Muscle of arm (tissue), 1 donor: ENCODE measurements at regions not wholly inside any gene's neighbourhood (a gene's known extent, or its start where the extent isn't known, plus 50 kb on each side); places are given as distances from the start of the nearest gene placed in this dataset.

Source experiments
- DNase-seq: peaks from one replicate; pipeline ENCODE4 v3.0.0-alpha.2; 2013

DNA sequence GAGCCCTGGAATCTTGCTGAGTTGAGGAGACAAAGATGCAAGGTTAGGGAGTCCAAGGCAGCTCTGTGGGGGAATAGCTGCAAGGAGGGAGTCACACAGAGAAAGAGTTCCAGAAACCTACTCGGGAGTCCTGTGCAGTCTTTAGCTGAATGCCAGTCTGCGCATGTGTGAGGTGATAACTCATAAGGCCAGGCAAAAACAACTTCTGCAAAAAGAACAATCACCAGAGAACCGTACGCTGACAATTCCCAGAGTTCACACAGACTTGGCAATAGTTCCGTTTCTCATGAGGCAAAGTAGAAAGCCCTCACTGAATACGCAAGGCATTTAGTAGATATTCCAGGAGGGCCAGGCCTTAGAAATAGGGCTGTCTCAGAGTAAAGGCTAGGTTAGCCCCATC is 135.2 kb upstream of the TAB2 start:
- no peak for DNase-seq

DNA sequence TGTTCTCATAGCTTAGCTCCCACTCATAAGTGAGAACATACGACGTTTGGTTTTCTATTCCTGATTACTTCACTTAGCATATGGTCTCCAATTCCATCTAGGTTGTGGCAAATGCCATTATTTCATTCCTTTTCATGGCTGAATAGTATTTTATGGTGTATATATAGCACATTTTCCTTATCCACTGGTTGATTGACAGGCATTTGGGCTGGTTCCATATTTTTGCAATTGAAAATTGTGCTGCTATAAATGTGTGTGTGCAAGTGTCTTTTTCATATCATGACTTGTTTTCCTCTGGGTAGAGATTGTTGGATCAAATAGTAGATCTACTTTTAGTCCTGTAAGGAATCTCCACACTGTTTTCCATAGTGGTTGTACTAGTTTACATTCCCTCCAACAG is 133.0 kb upstream of the TAB2 start:
- DNase-seq = no peak

DNA sequence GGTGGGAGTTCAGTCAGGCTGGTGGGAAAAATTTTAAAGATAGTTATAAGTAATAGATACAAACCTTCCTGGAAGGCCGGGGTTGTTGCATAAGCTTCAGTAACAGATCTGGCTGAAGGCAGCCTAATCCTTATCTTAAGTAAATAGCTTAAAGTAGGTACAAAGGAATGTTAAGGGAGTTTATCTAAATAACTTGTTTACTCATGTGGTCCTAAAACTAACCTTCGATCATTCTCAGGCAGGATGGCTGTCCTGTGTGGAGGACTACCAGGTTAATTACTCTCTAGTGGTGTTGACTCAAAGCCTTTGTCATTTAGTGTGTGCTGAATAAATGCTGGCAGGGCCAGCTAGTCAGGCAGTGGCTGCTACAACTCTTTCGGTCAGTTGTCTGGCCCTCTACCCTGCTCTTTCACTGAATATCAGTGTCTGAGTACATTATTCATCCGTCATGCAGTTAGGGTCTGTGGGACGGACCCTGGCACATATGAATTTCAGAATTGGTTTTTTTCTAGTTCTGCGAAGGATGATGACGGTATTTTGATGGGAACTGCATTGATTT is 131.6 kb upstream of the TAB2 start:
- no peak for DNase-seq

DNA sequence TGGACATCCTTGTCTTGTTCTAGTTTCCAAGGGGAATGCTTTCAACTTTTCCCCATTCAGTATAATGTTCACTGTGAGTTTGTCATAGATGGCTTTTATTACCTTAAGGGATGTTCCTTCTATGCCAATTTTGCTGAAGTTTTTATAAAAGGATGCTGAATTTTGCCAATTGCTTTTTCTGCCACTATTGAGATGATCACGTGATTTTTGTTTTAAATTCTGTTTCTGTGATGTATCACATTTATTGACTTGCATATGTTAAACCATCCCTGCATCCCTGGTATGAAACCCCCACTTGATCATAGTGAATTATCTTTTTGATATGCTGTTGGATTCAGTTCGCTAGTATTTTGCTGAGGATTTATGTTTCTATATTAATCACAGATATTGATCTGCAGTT is 130.6 kb upstream of the TAB2 start:
- DNase-seq = no peak

DNA sequence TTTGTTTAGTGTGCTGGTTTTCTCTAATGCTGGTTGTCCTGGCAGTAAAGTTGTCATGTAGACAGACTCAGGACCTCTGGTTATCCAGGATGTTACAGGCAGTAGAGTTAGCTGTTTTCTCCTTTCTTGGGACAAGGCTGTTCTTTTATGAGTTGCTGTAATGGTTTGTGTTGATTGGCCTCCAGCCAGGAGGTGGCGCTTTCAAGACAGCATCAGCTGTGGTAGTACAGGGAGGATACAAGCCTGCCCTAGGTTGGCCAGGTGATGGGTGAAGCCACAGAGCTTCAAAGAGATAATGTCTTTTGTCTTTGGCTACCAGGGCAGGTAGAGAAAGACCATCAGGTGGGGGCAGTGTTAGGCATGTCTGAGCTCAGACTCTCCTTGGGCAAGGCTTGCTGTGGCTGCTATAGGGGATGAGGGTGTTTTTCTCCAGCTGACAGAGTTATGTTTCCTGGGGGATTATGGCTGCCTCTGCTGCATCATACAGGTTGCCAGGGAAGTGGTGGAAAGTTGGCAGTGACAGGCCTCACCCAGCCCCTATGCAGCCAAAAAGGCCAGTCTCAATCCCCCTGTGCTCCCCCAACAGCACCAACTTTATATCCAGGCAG is 127.2 kb upstream of the TAB2 start:
- no peak for DNase-seq

DNA sequence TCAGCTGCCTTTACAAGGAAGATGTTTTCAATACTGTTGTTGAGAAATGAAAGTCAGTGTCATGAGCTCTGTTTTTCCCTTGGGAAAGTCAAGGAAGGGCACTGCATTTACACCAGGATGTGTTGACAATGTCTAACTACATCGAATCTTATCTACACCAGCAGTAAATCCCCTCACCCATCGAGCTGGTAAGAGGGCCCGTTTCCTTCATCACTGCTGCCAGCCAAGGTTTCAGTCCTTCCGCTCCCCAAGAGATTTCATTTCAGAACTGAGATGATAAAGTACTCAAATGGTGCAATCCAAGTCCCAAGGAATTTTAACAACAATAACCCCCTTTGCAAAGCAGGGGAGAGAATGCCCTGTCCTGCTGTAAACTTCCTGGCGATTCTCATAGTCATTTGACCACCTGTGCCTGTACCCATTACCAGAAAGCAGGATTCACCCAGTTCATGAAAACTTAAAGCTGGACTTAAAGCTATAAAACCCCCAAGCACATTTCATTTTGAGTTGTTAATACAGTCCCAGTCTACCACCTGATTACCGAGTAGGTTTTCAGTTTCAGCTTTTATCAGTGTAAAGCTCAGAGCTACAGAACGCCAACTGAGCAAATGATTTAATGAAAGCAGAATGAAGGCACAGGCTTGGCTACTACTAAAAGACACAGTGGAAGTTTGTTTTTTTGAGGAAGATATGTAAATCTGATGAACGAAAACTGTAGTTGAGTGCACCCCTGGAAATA is 122.5 kb upstream of the TAB2 start:
- DNase-seq = no peak

DNA sequence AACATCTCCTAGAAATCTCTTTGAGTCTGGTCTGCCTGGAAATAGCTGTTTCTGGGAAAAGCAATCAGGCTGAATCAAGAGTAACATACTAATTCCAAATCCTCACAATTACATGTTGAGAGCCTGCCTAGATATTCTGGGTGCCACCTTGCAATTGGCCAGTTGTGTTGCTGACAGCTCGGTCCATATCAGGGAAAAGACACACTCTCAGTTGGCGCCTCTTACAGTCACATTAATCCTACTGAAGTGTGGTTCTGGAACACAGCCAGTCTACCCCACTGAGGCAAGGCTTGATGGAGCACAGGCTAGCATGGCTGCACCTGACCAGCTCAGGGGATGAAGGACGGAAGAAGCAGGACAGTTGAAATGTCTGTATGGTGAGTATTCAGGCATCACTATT is 121.4 kb upstream of the TAB2 start:
- no peak for DNase-seq

DNA sequence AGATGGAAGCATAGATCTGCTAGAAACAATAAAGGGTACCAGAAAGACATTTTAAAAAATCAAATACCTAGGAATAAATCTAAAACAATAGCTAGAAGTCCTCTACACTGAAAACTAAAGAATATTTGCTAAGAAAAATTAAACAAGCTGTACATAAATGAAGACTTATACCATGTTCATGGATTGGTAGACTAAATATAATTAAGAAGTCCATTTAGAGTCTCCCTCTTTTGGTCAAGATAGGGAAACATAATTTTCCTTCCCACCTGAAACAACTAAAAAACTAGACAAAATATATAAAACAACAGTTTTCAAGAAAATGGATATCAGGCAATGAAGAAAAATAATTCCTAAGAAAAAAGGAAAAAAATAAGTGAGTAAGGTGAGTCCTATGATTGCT is 120.0 kb upstream of the TAB2 start:
- DNase-seq = no peak

DNA sequence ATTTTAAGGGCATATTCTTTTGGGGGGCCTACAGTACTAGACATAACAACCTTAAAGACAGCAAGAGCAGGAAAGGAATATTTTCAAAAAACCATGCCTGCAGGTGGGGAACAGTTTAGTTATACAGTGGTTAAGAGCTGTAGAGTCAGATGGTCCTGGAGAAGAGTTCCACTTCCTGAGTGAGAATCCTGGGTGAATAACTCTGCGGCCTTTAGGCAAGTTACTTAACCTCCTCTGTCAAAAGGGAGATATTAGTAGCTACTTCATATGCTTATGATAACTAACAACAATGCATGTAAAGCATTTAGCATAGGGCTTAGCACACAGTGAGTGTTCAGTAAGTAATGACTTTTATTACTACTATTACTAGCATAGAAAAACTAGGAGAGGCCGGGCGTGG is 119.2 kb upstream of the TAB2 start:
- DNase-seq = no peak

DNA sequence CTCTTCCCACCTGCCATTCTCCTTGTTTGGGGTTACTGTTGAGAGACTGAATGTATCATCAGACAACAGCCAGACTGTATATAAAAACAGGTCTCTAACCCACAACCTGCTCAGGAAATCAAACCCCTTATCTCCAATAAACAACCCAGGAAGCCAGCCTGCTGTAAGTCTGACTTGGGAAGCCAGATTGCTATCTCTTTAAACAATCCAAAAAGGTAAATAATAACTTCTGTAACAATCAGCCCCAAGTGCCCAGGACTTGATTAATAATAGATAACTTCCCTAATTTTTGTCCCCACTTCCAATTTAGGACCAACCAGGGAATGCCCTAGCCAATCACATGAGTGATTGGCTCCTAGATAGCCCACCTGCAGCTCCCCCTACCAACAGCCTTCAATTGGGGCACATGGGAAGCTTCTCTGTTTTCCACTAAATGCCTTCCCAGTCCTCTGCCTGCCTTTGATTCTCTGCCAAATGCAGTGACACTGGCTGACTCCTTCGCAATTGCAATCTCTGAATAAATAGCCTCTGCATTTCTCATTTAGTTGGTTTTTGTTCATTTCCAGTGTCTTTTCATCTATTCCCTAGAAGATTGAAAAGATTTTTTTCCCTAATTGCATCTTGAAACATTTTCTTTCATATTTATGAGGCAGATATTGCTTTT is 117.1 kb upstream of the TAB2 start:
- DNase-seq = no peak

DNA sequence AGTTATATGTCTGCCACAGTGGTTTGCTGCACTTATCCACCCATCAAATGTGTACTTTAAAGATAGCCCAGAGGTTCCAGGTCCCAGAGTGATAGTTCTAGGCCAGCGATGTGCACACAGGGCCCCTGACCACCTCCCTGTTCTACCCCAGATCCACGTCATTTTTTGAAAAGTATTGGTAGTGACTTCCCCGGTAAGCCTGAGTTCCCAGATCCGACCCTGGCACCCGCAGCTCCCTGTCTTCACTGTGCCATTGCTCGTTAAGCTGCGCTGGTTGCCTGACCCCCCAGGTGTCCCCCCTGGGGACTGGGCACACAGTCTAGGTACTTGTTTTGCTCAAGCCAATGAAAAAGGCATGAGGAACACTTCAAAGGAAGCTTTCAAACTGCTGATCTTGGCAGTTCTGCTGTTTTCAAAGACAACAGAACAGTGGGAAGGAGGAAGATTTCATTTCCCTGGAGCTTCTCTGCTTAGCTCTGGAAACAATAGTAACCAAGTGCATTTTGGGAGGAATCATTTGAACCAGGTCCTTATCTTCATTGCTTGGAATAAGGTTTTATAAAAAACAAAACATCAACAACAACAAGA is 116.3 kb upstream of the TAB2 start:
- DNase-seq = no peak

DNA sequence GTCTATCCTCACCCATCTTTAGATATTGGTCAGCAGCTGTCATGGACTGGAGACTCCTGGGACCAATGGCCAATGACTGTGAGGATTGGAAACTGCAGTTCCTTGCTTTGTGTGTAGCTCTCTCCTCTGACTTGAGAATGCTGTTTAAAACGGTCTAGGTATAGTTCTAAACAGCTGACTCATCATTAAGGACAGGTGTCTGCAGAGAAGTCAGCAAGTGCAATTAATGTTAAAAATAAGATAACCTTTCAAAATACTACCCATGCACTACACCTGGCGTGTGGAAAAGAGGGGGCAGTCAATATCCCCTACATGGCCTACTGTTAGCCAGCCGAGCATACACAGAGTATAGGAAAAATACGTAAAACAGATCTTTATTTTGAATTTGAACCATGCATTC is 115.4 kb upstream of the TAB2 start:
- no peak for DNase-seq

DNA sequence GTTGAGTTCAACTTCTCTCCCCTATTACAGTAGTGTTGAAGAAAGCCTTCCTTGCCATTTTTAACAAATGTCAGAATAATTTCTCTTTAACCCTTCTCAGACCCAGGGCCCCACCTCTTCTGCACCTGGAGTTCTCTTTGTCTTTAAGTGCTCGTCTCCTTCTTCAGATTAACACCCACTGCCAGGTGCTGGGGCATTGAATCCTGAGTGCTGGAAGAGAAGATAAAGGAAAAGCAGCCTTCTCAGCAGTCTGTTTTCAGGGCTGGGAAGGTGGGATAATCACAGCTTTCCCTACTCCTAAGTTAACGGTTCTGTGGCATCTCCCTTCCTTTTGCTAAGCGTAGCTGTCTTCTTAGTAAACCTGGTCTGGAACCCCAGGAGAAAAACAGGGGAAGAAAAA is 114.6 kb upstream of the TAB2 start:
- DNase-seq = no peak

DNA sequence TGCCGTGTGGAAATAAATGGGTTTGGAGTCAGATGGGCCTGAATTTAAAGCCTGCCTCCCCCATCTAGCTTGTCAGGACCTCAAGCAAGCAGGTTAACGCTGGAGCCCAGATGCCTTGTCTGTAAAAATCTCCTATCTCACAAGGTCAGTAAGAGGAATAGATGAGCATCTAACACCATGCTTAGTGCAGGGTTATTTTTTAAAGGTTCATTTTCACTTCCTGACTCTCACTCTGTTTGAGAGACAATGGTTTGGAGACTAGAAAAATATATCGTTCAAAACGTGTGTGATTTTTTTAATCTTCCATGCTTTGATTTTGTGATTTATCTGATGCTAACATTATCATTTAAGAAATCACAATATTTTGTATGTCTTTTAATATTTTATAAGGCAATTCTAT is 114.0 kb upstream of the TAB2 start:
- no peak for DNase-seq

DNA sequence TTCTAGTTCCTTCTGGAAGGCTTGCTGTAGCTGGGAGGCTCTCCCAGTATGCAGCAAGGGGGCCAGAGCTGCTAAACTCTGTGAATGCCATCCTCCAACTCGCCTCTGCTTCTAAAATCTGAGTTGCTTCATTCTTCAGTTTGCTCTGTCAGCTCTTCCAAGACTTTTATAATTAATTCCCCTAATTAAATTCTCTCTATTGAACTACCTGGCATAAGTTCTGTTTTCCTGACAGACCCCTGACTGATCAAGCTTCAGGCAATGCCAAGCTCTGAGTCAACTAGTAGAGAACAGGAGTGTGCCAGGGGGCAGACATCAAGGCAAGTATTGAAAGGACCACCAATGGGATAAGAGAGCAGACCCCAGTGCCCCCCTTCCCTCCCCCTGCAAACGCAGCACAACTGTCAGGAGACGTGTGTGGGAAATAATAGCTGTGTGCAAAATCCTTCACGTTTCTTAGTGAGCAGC is 109.3 kb upstream of the TAB2 start:
- DNase-seq = no peak

DNA sequence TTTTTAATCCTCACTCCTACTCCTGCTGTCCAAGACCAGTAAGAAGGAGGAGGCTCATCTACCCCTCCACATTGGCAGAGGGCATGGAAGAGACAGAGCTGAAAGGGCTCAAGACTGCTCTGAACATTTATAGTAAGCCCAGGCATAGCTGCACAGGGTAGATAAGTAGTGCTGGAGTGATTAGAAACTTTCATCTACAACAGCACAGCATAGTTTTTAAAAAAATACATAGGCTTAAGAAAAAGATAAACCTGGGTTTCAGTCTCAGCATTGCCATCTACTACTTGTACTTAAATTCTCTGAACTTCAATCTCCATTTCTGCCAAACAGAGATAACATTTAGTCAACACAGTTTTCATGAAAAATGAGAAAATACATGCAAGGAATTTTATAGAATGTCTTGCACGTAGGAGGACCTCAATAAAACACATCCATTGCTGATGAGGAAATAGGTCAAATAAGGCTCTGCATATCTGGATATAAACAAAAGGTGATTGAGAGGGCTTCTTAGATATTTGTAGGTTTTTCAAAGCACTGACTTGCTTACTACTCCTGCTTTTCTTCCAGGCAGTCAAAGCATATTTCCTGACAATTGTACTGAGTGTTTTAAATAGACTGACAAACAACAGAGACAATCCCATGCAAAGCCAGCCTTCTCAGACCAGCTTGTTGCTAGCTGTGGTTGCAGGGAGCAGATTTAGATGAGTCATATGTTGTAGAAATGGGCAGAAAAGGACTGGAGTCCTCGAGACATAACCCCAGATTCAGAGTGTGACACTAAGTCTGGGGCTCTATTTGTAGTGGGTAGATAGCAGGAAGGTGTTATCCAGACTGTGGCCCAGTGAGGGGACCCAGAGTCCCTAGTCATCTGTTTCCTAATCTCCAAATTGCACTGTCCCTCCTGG is 107.4 kb upstream of the TAB2 start:
- no peak for DNase-seq

DNA sequence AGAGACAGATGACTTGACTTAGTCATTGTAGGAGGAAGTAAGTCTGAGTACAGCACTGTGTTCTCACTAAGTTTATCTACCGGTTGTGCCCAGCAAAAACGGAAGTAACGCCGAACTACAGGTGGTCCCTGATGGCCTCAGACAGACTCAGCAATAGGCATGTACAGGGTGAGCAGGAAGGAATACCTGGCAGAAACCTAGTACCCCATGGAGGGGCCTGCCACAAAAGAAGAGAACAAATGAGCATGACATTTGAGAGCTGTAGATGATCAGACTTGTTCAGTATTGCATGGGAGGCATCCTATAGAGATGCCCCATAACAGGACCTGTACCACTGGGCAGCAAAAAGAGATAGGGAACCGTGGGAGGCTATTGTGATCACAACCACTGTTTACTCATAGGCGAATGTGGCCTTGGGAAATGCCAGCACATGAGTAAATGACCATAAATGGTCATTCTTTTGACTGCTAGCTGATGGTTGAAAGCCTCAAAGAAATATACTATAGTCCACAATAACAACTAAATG is 106.4 kb upstream of the TAB2 start:
- DNase-seq = no peak

DNA sequence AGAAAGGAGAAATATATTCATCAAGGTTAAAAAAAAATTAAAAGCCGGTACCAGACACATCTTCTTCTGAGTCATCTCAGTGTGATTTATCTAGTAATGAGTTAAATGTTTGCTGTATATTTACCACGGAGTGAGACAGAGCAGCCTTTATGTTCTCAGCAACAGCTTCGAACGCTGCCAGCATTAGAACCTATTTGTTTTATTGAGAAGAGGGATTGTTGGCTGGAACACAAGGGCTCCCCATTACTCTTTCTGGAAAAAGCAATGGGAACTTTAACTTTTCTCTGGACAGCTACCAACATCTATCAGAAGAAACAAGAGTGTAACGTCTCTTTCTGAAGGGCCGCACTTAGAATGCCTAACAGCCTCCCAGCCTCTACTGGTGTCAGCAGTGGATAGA is 105.3 kb upstream of the TAB2 start:
- no peak for DNase-seq

DNA sequence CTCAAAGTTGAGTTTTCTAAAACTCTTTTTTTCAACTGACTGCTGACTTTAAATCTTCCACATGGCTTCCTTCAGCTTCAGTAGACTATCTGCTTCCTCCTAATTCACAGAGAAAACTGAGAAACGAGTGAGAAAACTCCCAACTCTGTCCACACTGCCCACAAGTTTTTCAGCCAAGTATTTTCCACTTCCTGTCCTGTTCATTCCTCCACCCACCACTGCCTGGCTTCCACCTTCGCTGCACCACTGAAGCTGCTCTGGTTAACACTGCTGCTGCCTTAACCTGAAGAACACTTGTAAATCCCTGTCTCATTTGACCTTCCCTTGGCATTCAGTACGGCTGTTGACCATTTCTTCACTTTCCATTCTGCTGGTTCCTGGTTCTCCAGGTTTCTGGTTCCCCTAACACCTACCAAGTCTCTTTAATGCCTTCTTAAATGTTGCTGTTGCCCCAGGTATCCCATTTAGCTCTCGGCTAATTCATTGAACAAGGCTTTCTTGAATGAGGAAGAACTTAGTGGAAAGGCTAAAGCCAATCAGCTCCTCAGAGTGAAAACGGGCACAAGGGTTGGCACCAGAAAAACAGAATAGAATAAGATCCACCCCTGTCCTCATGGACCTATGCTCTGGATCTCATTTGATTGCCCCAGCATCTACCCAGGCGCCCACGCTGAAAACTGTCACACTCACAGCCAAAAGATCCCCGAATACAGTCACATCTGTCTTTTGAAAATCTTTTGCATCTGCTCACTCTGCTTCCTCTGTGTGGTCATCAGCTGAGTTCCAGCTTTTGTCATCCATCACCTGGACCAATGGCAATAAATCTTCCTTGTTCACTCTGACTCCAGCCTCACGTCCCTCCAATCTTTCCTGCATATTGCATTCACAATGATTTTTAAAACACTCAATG is 104.4 kb upstream of the TAB2 start:
- DNase-seq = no peak

DNA sequence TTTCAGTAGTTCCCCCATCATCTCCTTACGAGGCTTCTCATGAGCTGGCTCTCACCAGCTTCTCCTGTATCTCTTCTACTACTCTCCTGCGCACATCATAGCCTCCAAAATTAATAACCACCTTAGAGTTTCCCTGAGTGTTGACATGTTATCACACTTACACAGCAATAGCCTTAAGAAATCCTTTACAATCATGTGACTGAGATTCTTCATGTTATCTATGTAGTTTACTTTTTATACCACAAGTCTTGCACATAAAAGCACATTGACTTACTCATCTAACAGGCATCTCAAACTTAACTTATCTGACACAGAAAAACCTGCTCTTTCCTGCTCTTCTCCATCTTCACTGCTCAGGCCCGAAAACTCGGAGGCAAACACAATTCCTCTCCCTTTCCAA is 103.7 kb upstream of the TAB2 start:
- DNase-seq = no peak
